Small intestine (tissue), 7 donors: ENCODE measurements at regions not wholly inside any gene's neighbourhood (a gene's known extent, or its start where the extent isn't known, plus 50 kb on each side); places are given as distances from the start of the nearest gene placed in this dataset.

Source experiments
- DNase-seq, 2 donors: peaks; one replicate each; pipeline versions ENCODE4 v3.0.0 to v3.0.0-alpha.2; 2013
- FAIRE-seq: peaks from 2 replicates; lab custom pipeline; 2012; peaks lifted over from hg19 to GRCh38; lab: Jason Lieb, UNC
- H3K27ac ChIP-seq, 3 donors: one replicate each; pipeline ENCODE4 v1.5.1; 2013; ENCODE audit warnings: low read length in 2 of 3, mild to moderate bottlenecking in 2 of 3, control low read depth in 1 of 3, inconsistent platforms in 1 of 3, low read depth in 1 of 3, moderate library complexity in 1 of 3
- H3K27me3 ChIP-seq, 3 donors: one replicate each; pipeline ENCODE4 v1.6.1; 2013; ENCODE audit warnings: low read length in 3 of 3, inconsistent platforms in 1 of 3; ENCODE audit not compliant: control insufficient read depth in 3 of 3, insufficient read depth in 3 of 3
- H3K36me3 ChIP-seq, 3 donors: one replicate each; pipeline ENCODE4 v1.6.1; 2013; ENCODE audit warnings: low read length in 3 of 3, inconsistent platforms in 1 of 3, low read depth in 1 of 3, mild to moderate bottlenecking in 1 of 3, moderate library complexity in 1 of 3; ENCODE audit not compliant: control insufficient read depth in 3 of 3, insufficient read depth in 2 of 3
- H3K4me1 ChIP-seq, 3 donors: one replicate each; pipeline ENCODE4 v1.6.1; 2013; ENCODE audit warnings: low read length in 2 of 3, inconsistent platforms in 1 of 3, low read depth in 1 of 3, mild to moderate bottlenecking in 1 of 3, moderate library complexity in 1 of 3; ENCODE audit not compliant: control insufficient read depth in 3 of 3, insufficient read depth in 2 of 3
- H3K4me3 ChIP-seq, 3 donors: one replicate each; pipeline ENCODE4 v1.5.1; 2013; ENCODE audit warnings: low read length in 3 of 3, control low read depth in 1 of 3, inconsistent platforms in 1 of 3, low read depth in 1 of 3, mild to moderate bottlenecking in 1 of 3, moderate library complexity in 1 of 3
- H3K9me3 ChIP-seq, 2 donors: one replicate each; pipeline ENCODE4 v1.6.1; 2013; ENCODE audit warnings: low read depth in 1 of 2, low read length in 1 of 2; ENCODE audit not compliant: control insufficient read depth in 2 of 2, insufficient read depth in 1 of 2
- WGBS, 3 donors: extraction: QIAGEN DNeasy Blood & Tissue Kit; methylation state at CpG; one replicate each; pipeline ENCODE4 v1.1.7; 2013; 5-methylcytosine and 5-hydroxymethylcytosine counted together
- donor health status: healthy with polysubstance abuse.
- donor health status: control.
- donor health status: control.
- donor health status: Bipolar disorder and iron deficiency.
- donor health status: healthy.

GRCh38 chr13:87042946-87043345, 628.2 kb upstream of the SLITRK5 start:
- Histone ChIP-seq H3K36me3 (no peaks in the 10 kb centered on the region), H3K27me3 (no peaks in the 10 kb centered on the region), H3K4me3 (no peak overlapping the region), H3K27ac (no peak overlapping the region), H3K9me3 (peaks cover 0 to 2% of the 10 kb centered on the region in 2 donors), H3K4me1 (no peaks in the 10 kb centered on the region)
- FAIRE-seq (no peak), DNase-seq (no peak)
- 90 to 95% (median 92%) methylated on average over 1 of the region's 1 CpG for WGBS, 3 donors

- Histone ChIP-seq H3K4me3 (no peak overlapping the region), H3K4me1 (no peaks in the 10 kb centered on the region), H3K27ac (no peak overlapping the region), H3K27me3 (no peaks in the 10 kb centered on the region), H3K36me3 (no peaks in the 10 kb centered on the region), H3K9me3 (peaks cover 0 to 2% of the 10 kb centered on the region in 2 donors)
- DNase-seq = no peak
- FAIRE-seq = no peak
- 43 to 62% (median 48%) methylated on average over 4 of the region's 4 CpGs for WGBS, 3 donors
Observed at GRCh38 chr13:87052731-87053130, 618.4 kb upstream of the SLITRK5 start.

GRCh38 chr13:87057807-87058520, 613.2 kb upstream of the SLITRK5 start:
- Histone ChIP-seq H3K4me1 (no peaks in the 10 kb centered on the region), H3K9me3 (no peaks in the 10 kb centered on the region), H3K36me3 (no peaks in the 10 kb centered on the region), H3K4me3 (no peak overlapping the region), H3K27ac (no peak overlapping the region), H3K27me3 (no peaks in the 10 kb centered on the region)
- DNase-seq = peak in 1 of 2 donors; percentile 83
- FAIRE-seq = no peak
- 30 to 38% (median 31%) methylated on average over 3 of the region's 3 CpGs for WGBS, 3 donors

- Histone ChIP-seq H3K27ac (no peak overlapping the region), H3K4me1 (no peaks in the 10 kb centered on the region), H3K9me3 (no peaks in the 10 kb centered on the region), H3K27me3 (no peaks in the 10 kb centered on the region), H3K36me3 (no peaks in the 10 kb centered on the region), H3K4me3 (no peak overlapping the region)
- 44 to 66% (median 62%) methylated on average over 5 of the region's 5 CpGs for WGBS, 3 donors
- FAIRE-seq (no peak), DNase-seq (no peak)
Observed at GRCh38 chr13:87058786-87059329, 612.3 kb upstream of the SLITRK5 start.

GRCh38 chr13:87078947-87079795, 592.0 kb upstream of the SLITRK5 start:
- H3K27ac ChIP-seq = no peak overlapping the region
- H3K27me3 ChIP-seq = no peaks in the 10 kb centered on the region
- no peaks in the 10 kb centered on the region for H3K36me3 ChIP-seq
- WGBS, 3 donors = 90 to 93% (median 92%) methylated on average over 34 of the region's 34 CpGs
- H3K4me1 ChIP-seq = no peaks in the 10 kb centered on the region
- FAIRE-seq (no peak), DNase-seq (no peak)
- H3K4me3 ChIP-seq = no peak overlapping the region
- peaks cover 0 to 2% of the 10 kb centered on the region in 2 donors for H3K9me3 ChIP-seq

- Histone ChIP-seq H3K27me3 (no peaks in the 10 kb centered on the region), H3K36me3 (no peaks in the 10 kb centered on the region), H3K4me3 (no peak overlapping the region), H3K27ac (no peak overlapping the region), H3K4me1 (no peaks in the 10 kb centered on the region), H3K9me3 (peaks cover 0 to 2% of the 10 kb centered on the region in 2 donors)
- FAIRE-seq = no peak
- 90 to 92% (median 92%) methylated on average over 27 of the region's 27 CpGs for WGBS, 3 donors
- no peak for DNase-seq
Observed at GRCh38 chr13:87080100-87080779, 590.9 kb upstream of the SLITRK5 start.

- H3K27ac ChIP-seq = no peak overlapping the region
- WGBS, 3 donors = 37 to 81% (median 56%) methylated on average over 5 of the region's 5 CpGs
- no peaks in the 10 kb centered on the region for H3K27me3 ChIP-seq
- FAIRE-seq (no peak), DNase-seq (peak in 1 of 2 donors; percentile 54)
- H3K9me3 ChIP-seq = peaks cover 0 to 2% of the 10 kb centered on the region in 2 donors
- H3K4me1 ChIP-seq = no peaks in the 10 kb centered on the region
- no peak overlapping the region for H3K4me3 ChIP-seq
- H3K36me3 ChIP-seq = no peaks in the 10 kb centered on the region
Observed at GRCh38 chr13:87084192-87084591, 587.0 kb upstream of the SLITRK5 start.

GRCh38 chr13:87087741-87088140, 583.4 kb upstream of the SLITRK5 start:
- Histone ChIP-seq H3K4me1 (no peaks in the 10 kb centered on the region), H3K36me3 (no peaks in the 10 kb centered on the region), H3K9me3 (no peaks in the 10 kb centered on the region), H3K4me3 (no peak overlapping the region), H3K27ac (no peak overlapping the region), H3K27me3 (no peaks in the 10 kb centered on the region)
- no peak for FAIRE-seq
- no peak for DNase-seq
- 63 to 77% (median 75%) methylated on average over 2 of the region's 2 CpGs for WGBS, 3 donors
